C4-2B (cell line): ENCODE measurements at regions not wholly inside any gene's neighbourhood (a gene's known extent, or its start where the extent isn't known, plus 50 kb on each side); places are given as distances from the start of the nearest gene placed in this dataset.

Source experiments
- ZFX ChIP-seq: fragments of 450-650 bp; IDR thresholded peaks from 2 replicates; pipeline ENCODE4 v1.6.1; 2017
- TF ChIP-seq, protein P1 (sequence below): fragments of 450-650 bp; conservative IDR thresholded peaks from 2 replicates; pipeline ENCODE4 v1.5.1; 2017; ENCODE audit warnings: mild to moderate bottlenecking

DNA sequence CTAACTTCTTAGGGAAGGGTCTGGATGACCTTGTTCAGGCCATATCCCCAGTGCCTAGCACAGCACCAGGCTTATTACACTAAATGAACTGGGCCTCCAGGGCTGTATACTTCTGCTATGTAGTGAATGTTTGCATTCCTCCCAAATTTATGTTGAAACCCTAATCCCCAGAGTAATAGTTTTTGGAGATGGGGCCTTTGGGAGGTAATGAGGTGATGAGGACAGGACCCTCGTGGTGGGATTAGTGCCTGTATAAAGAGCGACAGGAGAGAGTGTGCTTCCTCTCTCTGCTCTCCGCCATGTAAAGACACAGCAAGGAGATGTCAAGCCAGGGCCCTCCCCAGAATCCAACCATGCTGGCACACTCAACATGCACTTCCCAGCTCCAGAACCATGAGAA lies 148.3 kb downstream of the SEC61B start:
- TF ChIP-seq, protein P1, sequence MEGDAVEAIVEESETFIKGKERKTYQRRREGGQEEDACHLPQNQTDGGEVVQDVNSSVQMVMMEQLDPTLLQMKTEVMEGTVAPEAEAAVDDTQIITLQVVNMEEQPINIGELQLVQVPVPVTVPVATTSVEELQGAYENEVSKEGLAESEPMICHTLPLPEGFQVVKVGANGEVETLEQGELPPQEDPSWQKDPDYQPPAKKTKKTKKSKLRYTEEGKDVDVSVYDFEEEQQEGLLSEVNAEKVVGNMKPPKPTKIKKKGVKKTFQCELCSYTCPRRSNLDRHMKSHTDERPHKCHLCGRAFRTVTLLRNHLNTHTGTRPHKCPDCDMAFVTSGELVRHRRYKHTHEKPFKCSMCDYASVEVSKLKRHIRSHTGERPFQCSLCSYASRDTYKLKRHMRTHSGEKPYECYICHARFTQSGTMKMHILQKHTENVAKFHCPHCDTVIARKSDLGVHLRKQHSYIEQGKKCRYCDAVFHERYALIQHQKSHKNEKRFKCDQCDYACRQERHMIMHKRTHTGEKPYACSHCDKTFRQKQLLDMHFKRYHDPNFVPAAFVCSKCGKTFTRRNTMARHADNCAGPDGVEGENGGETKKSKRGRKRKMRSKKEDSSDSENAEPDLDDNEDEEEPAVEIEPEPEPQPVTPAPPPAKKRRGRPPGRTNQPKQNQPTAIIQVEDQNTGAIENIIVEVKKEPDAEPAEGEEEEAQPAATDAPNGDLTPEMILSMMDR, result no peak
- no peak for TF ChIP-seq ZFX
